HAP-1 (cell line): ENCODE measurements at regions not wholly inside any gene's neighbourhood (a gene's known extent, or its start where the extent isn't known, plus 50 kb on each side); places are given as distances from the start of the nearest gene placed in this dataset.

Experiments
- DNase-seq, 2 experiments: peaks; one replicate each; pipeline ENCODE4 v3.0.0-alpha.2; 2016 to 2020; ENCODE audit warnings: low spot score in 2 of 2
- H3K27me3 ChIP-seq: fragments of 250-450 bp; sonication (Bioruptor Pico); 2 replicates; pipeline ENCODE4 v1.5.1; 2020; ENCODE audit warnings: low read depth, mild to moderate bottlenecking, moderate library complexity
- H3K36me3 ChIP-seq: fragments of 250-450 bp; sonication (Bioruptor Pico); replicated peaks from 2 replicates; pipeline ENCODE4 v1.5.1; 2020; ENCODE audit warnings: mild to moderate bottlenecking
- H3K4me1 ChIP-seq: fragments of 250-450 bp; sonication (Bioruptor Pico); 2 replicates; pipeline ENCODE4 v1.5.1; 2020; ENCODE audit warnings: mild to moderate bottlenecking
- H3K4me3 ChIP-seq: fragments of 250-450 bp; sonication (Bioruptor Pico); 2 replicates; pipeline ENCODE4 v1.5.1; 2020; ENCODE audit warnings: mild to moderate bottlenecking, moderate library complexity
- H3K9me3 ChIP-seq: fragments of 250-450 bp; sonication (Bioruptor Pico); 2 replicates; pipeline ENCODE4 v1.5.1; 2020; ENCODE audit warnings: mild to moderate bottlenecking, moderate library complexity
- in situ Hi-C: fragments of 300-500 bp; cut with MboI; formaldehyde crosslinking; loops from 3 replicates; pipeline ENCODE4 v1.14.3; 2020; ENCODE audit warnings: low sequenced_read_pairs, inconsistent platforms, mixed read lengths

GRCh38 chr1:118257946-118258345, 72.9 kb upstream of the SPAG17 start:
- H3K36me3 ChIP-seq: no peaks in the 10 kb centered on the region
- in situ Hi-C loops: no loop called here
- no peaks in the 10 kb centered on the region for H3K9me3 ChIP-seq
- H3K27me3 ChIP-seq: no peaks in the 10 kb centered on the region
- H3K4me1 ChIP-seq: no peaks in the 10 kb centered on the region
- DNase-seq: no peak
- no peak overlapping the region for H3K4me3 ChIP-seq

GRCh38 chr1:118254491-118255425, 69.7 kb upstream of the SPAG17 start:
- no peaks in the 10 kb centered on the region for H3K9me3 ChIP-seq
- no peak overlapping the region for H3K4me3 ChIP-seq
- H3K27me3 ChIP-seq: no peaks in the 10 kb centered on the region
- no peak for DNase-seq
- in situ Hi-C loops: no loop called here
- H3K4me1 ChIP-seq: no peaks in the 10 kb centered on the region
- no peaks in the 10 kb centered on the region for H3K36me3 ChIP-seq

- no peaks in the 10 kb centered on the region for H3K9me3 ChIP-seq
- no peak for DNase-seq
- in situ Hi-C loops: no loop called here
Observed at GRCh38 chr1:118254001-118254400, 69.0 kb upstream of the SPAG17 start.

GRCh38 chr1:118253053-118253915, 68.3 kb upstream of the SPAG17 start:
- H3K4me1 ChIP-seq: no peaks in the 10 kb centered on the region
- no peaks in the 10 kb centered on the region for H3K9me3 ChIP-seq
- DNase-seq: no peak
- H3K27me3 ChIP-seq: no peaks in the 10 kb centered on the region
- H3K4me3 ChIP-seq: no peak overlapping the region
- in situ Hi-C loops: no loop called here
- no peaks in the 10 kb centered on the region for H3K36me3 ChIP-seq

More at GRCh38 chr1:118254001-118254400, 69.0 kb upstream of the SPAG17 start:
- H3K4me1 ChIP-seq: no peaks in the 10 kb centered on the region
- H3K36me3 ChIP-seq: no peaks in the 10 kb centered on the region
- no peak overlapping the region for H3K4me3 ChIP-seq
- H3K27me3 ChIP-seq: no peaks in the 10 kb centered on the region

GRCh38 chr1:118252624-118253023, 67.6 kb upstream of the SPAG17 start:
- no peak for DNase-seq
- no peaks in the 10 kb centered on the region for H3K36me3 ChIP-seq
- no peaks in the 10 kb centered on the region for H3K27me3 ChIP-seq
- H3K4me3 ChIP-seq: no peak overlapping the region
- in situ Hi-C loops: no loop called here
- no peaks in the 10 kb centered on the region for H3K4me1 ChIP-seq
- H3K9me3 ChIP-seq: no peaks in the 10 kb centered on the region

GRCh38 chr1:118250232-118250631, 65.2 kb upstream of the SPAG17 start:
- DNase-seq: no peak
- Histone ChIP-seq H3K27me3 (no peaks in the 10 kb centered on the region), H3K36me3 (no peaks in the 10 kb centered on the region), H3K9me3 (no peaks in the 10 kb centered on the region), H3K4me3 (no peak overlapping the region), H3K4me1 (no peaks in the 10 kb centered on the region)
- in situ Hi-C loops: no loop called here

- H3K27me3 ChIP-seq: no peaks in the 10 kb centered on the region
- no peaks in the 10 kb centered on the region for H3K9me3 ChIP-seq
- no peak overlapping the region for H3K4me3 ChIP-seq
- in situ Hi-C loops: no loop called here
- no peaks in the 10 kb centered on the region for H3K4me1 ChIP-seq
- H3K36me3 ChIP-seq: no peaks in the 10 kb centered on the region
- no peak for DNase-seq
Observed at GRCh38 chr1:118249641-118250040, 64.6 kb upstream of the SPAG17 start.

GRCh38 chr1:118247593-118247992, 62.6 kb upstream of the SPAG17 start:
- DNase-seq: peak; percentile 28 to 47
- H3K4me1 ChIP-seq: no peaks in the 10 kb centered on the region
- in situ Hi-C loops: no loop called here

GRCh38 chr1:118246646-118247045, 61.6 kb upstream of the SPAG17 start:
- H3K4me1 ChIP-seq: no peaks in the 10 kb centered on the region
- in situ Hi-C loops: no loop called here
- DNase-seq: no peak

More at GRCh38 chr1:118247593-118247992, 62.6 kb upstream of the SPAG17 start:
- Histone ChIP-seq H3K36me3 (no peaks in the 10 kb centered on the region), H3K4me3 (no peak overlapping the region), H3K9me3 (no peaks in the 10 kb centered on the region), H3K27me3 (no peaks in the 10 kb centered on the region)

GRCh38 chr1:118244194-118244593, 59.2 kb upstream of the SPAG17 start:
- H3K4me1 ChIP-seq: no peaks in the 10 kb centered on the region
- H3K36me3 ChIP-seq: no peaks in the 10 kb centered on the region
- in situ Hi-C loops: no loop called here
- no peak for DNase-seq
- H3K4me3 ChIP-seq: no peak overlapping the region
- H3K27me3 ChIP-seq: no peaks in the 10 kb centered on the region
- H3K9me3 ChIP-seq: no peaks in the 10 kb centered on the region

More at GRCh38 chr1:118246646-118247045, 61.6 kb upstream of the SPAG17 start:
- Histone ChIP-seq H3K4me3 (no peak overlapping the region), H3K36me3 (no peaks in the 10 kb centered on the region), H3K27me3 (no peaks in the 10 kb centered on the region), H3K9me3 (no peaks in the 10 kb centered on the region)

- Histone ChIP-seq H3K36me3 (no peaks in the 10 kb centered on the region), H3K27me3 (no peaks in the 10 kb centered on the region), H3K9me3 (no peaks in the 10 kb centered on the region), H3K4me1 (no peaks in the 10 kb centered on the region), H3K4me3 (no peak overlapping the region)
- no peak for DNase-seq
- in situ Hi-C loops: no loop called here
Observed at GRCh38 chr1:118243269-118243668, 58.2 kb upstream of the SPAG17 start.
